MV-4-11 (cell line): ENCODE measurements at regions not wholly inside any gene's neighbourhood (a gene's known extent, or its start where the extent isn't known, plus 50 kb on each side); places are given as distances from the start of the nearest gene placed in this dataset.
"Not testable (repeated sequence)": the region's sequence is repeated elsewhere in the genome, so short reads cannot be mapped to it uniquely, and the experiment has no call there.

Experiments used
- DNase-seq: peaks from one replicate; lab custom pipeline; 2025; lab: John Stamatoyannopoulos, UW

DNA sequence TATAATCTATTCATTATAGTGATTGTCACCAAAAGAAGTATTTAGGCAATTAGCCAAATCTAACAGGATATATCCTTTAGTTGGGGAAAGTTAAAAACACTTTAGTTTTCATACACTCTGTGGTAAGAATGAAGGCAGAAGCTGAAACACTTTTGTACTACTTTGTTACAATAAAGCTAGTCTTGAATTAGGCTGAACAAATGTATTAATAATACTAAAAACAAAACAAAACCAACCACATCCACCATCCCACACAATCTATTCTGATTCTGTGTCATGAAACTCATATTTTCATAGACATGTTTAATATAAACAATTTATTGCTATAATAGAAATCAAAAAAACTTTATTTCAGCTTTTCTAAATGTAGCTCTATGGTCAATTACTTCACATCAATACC lies 508.8 kb downstream of the ZEB2 start:
- DNase-seq, result no peak

- DNase-seq, result no peak
Observed at GRCh38 chr2:144010096-144010836, 509.7 kb downstream of the ZEB2 start.

GRCh38 chr2:144006139-144006538 lies 513.8 kb downstream of the ZEB2 start:
- DNase-seq, result no peak

- no peak for DNase-seq
Observed at GRCh38 chr2:144004742-144005141, 515.2 kb downstream of the ZEB2 start.

- no peak for DNase-seq
Observed at GRCh38 chr2:144003460-144004075, 516.4 kb downstream of the ZEB2 start.

GRCh38 chr2:143996974-143997373 lies 522.9 kb downstream of the ZEB2 start:
- no peak for DNase-seq

DNA sequence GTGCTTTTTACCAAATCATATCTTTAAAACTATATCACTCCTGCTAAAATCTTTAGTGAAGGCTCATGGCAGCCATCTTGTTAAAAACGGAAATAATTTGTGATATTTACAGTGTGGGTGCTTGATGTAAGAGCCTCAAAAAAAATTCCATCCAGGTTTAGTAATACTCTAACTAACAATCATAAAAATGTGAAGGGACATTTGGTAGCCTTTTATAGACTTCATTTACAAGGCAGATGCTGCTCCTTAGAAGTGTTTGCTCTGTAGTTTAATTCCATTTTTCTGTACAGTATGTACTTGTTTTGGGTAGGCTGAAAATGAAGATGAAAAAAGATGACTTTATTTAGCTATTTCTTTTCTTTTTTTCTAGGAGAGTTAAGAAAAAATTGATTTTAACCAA lies 525.0 kb downstream of the ZEB2 start:
- DNase-seq, result no peak

DNA sequence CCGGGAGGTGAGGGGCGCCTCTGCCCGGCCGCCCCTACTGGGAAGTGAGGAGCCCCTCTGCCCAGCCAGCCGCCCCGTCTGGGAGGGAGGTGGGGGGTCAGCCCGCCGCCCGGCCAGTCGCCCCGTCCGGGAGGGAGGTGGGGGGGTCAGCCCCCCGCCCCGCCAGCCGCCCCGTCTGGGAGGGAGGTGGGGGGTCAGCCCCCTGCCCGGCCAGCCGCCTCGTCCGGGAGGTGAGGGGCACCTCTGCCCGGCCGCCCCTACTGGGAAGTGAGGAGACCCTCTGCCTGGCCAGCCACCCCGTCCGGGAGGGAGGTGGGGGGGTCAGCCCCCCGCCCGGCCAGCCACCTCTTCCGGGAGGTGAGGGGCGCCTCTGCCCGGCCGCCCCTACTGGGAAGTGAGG lies 528.3 kb downstream of the ZEB2 start:
- DNase-seq, result not testable (repeated sequence)

DNA sequence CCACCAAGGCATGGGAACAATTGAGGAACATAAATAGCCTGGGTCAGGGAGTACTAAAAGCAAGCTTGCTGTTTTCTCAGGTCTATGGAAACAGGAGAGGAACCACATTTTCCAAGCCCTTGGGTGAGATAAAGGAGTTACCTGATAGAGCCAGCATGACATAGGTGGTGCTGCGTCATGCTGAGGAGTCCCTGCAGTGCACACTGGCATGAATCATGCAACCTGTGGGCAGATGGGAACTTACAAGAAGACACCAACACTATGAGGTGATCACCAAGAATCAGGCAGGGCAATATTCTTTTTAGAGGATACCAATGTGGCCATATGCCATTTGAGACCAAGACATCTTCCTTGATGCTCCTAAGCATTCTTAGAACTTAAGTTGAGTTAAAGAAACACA lies 531.8 kb downstream of the ZEB2 start:
- no peak for DNase-seq

- no peak for DNase-seq
Observed at GRCh38 chr2:143981428-143981827, 538.5 kb downstream of the ZEB2 start.

DNA sequence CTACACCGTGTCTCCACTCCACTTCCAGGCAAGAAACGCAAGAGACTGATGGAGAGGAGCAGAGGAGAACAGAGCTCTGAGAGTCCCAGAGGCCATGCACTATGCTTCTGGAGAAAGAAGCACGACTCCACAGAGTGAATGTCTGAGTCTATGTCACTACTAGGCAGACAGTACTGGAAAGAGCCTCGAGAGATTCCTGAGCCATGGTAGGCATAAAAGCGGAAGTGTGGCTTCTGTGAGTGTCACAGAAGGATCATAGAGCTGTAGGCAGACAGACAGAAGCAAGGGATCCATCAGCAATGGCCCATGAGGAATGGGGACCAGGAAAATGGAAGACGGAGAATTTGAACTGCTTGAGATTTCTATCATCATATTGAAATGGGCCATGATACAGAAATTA lies 542.6 kb downstream of the ZEB2 start:
- no peak for DNase-seq

GRCh38 chr2:143975216-143975615 lies 544.7 kb downstream of the ZEB2 start:
- DNase-seq, result no peak

- no peak for DNase-seq
Observed at GRCh38 chr2:143974262-143974661, 545.7 kb downstream of the ZEB2 start.

DNA sequence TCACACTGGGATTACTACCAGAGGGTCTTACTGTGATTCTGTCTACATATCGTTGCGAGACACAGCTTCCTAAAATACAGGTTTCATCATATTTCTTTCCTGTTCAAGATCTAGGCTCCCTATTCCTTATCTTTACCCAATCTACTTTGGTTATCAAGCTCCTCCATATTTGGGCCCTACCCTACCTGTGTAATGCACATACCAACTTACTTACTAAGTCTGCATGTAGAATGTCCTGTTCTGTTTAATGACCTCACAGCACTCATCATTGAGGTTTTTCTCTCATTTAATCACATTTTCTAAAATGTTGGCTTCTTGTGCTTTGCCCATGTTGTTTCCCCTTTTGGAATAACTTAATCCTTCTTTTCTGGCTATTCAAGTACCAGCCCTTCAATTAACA lies 551.1 kb downstream of the ZEB2 start:
- DNase-seq, result no peak

DNA sequence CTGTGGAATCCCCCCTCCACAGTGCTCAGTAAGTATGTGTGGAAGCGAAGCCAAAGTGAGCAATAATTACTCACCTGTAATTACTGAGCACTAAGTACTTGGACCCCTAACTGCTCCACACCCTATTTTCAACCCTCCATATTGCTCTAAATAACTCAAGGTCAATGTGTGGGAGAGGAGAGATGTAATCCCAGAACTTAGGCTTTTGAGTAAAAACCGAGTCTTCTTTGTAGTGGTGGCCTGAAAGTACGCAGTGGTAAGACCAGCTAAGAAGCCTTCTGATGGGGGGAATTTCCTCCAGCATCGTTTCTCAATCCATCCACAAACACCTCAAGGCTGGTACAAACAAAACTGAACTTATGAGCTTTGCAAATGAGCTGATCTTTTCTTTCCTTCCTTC lies 551.6 kb downstream of the ZEB2 start:
- DNase-seq, result no peak

GRCh38 chr2:143965493-143966164 lies 554.3 kb downstream of the ZEB2 start:
- DNase-seq, result no peak

DNA sequence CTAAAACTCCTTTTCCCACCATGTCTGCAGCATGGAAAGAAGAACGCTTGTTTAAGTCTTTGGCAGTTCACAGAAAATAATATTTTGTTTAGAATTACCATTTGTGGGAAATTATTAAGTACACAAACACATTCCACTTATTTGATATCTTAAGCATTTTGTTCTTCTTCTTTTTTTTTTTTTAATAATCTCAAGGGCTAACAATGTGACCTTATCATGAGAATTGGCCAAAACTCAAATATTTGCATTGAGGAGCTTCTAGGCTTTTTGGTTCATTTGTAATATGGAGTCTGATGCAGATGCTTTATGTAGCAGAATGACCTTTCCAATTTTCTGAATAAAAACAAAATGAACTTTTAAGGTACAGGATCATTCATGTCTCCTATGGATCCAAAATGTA lies 555.0 kb downstream of the ZEB2 start:
- no peak for DNase-seq

DNA sequence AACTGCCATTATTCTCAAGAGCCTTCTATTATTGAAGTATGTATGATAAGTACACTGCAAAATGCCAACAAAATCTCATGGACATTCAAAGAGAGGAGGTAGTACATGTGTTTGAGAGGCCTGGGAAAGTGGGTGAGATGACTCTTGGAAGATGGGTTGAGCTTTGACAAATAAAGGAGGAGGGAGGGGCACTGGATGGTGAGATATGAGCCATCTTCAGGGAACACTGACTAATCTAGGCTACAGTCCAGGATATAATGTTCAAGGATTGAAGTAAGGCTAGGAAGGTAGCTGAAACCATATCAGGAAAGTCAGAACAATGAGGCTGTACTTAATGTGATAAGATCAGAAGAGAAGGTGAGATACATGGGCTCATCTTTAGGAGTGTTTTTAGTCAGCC lies 559.7 kb downstream of the ZEB2 start:
- DNase-seq, result no peak

- no peak for DNase-seq
Observed at GRCh38 chr2:143957321-143957720, 562.6 kb downstream of the ZEB2 start.

DNA sequence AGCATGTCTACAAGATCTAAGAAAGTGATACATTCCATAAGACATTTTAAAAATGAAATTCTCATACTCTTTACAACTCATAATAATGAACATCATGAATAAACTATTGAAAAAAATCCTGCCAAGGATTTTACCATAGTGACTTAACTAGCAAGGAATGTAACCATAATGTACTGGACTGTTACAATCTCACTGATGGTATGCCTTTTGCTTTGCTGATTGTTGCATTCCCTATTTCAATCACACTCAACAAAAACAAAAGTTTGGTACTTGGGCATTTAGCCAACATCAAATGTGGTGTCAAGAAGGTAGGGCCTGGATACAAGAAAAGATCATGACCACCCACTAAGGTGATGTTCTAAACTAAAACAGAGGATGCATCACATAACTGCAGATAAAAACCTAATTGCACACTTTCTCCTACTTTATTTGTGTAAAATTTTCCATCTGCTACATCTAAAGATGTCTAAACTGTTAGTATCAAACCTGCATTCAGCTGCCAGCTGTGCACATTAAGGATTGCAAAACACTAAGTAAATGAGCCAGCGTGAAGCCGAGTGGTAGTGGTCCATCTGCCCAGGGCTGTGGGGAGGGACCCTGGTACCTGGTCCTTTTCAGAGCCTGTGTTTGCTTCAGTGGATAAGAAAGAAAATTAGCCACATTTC lies 564.4 kb downstream of the ZEB2 start:
- no peak for DNase-seq

- DNase-seq, result no peak
Observed at GRCh38 chr2:143954844-143955243, 565.1 kb downstream of the ZEB2 start.

- no peak for DNase-seq
Observed at GRCh38 chr2:143954186-143954585, 565.7 kb downstream of the ZEB2 start.
